HCT116 (cell line): ENCODE measurements at regions not wholly inside any gene's neighbourhood (a gene's known extent, or its start where the extent isn't known, plus 50 kb on each side); places are given as distances from the start of the nearest gene placed in this dataset.

ENCODE experiments used
- ATAC-seq: fragments of 200-7000 bp; cut with Tn5 transposase; 2 replicates; pipeline ENCODE4 v1.9.1; 2020; ENCODE audit warnings: mild to moderate bottlenecking, moderate library complexity
- BruUV-seq: library from RNA; stranded (reverse); fragments of 400-500 nt; replicated peaks from 2 replicates; lab custom pipeline; 2021; lab: Mats Ljungman, UMichigan
- CTCF ChIA-PET: fragments of 300-600 bp; sonication (Branson Sonifier 250); formaldehyde crosslinking; loops from one replicate; lab custom pipeline; 2021; ENCODE audit warnings: antibody characterized with exemption; lab: Charles Lee
- POLR2A ChIA-PET: fragments of 300-600, 350-600 bp; sonication (Branson Sonifier 250); formaldehyde crosslinking; loops from one replicate; lab custom pipeline; 2021; ENCODE audit warnings: antibody characterized with exemption; lab: Charles Lee
- RAD21 ChIA-PET, 2 experiments: fragments of 300-600 bp; sonication (Branson Sonifier 250); formaldehyde crosslinking; loops; one replicate each; lab custom pipeline; 2023; ENCODE audit warnings: low total read pairs in 2 of 2; ENCODE audit not compliant: uncharacterized antibody in 2 of 2, unreplicated experiment in 2 of 2, low non-redundant PET in 1 of 2; lab: Charles Lee
- DNase-seq: peaks from one replicate; pipeline ENCODE4 v3.0.0-alpha.2; 2010; ENCODE audit warnings: low read depth, low spot score
- H2AFZ ChIP-seq: fragments of 200-600 bp; shearing (Covaris generic), sonication (generic); 2 replicates; pipeline ENCODE4 v1.6.1; 2017; ENCODE audit warnings: low read depth, mixed run types, mixed read lengths, antibody characterized with exemption, low read length; ENCODE audit not compliant: poor library complexity, severe bottlenecking
- H3K27ac ChIP-seq: 2 replicates; pipeline ENCODE4 v1.5.1; 2012; ENCODE audit warnings: low read depth, low read length
- H3K27me3 ChIP-seq: fragments of 200-600 bp; sonication (generic); 2 replicates; pipeline ENCODE4 v1.6.1; 2016; ENCODE audit warnings: mixed run types, low read length, mixed read lengths; ENCODE audit not compliant: insufficient read depth
- H3K36me3 ChIP-seq, 2 experiments: fragments of 200-500 bp in 1 of 2; fragments of 200-600 bp in 1 of 2; sonication (Bioruptor generic) in 1 of 2; sonication (generic) in 1 of 2; 2 replicates each; pipeline versions ENCODE4 v1.5.1 to v1.6.1; 2014 to 2016; ENCODE audit warnings: low read length in 2 of 2, inconsistent platforms in 1 of 2, mixed read lengths in 1 of 2, mixed run types in 1 of 2; ENCODE audit not compliant: insufficient read depth in 2 of 2, control insufficient read depth in 1 of 2
- H3K4me1 ChIP-seq, 2 experiments: fragments of 200-600 bp in 1 of 2; sonication (generic) in 1 of 2; 2 replicates each; pipeline versions ENCODE4 v1.5.1 to v1.6.1; 2012 to 2017; ENCODE audit warnings: low read length in 2 of 2, inconsistent platforms in 1 of 2, mild to moderate bottlenecking in 1 of 2, mixed read lengths in 1 of 2, mixed run types in 1 of 2, moderate library complexity in 1 of 2; ENCODE audit not compliant: insufficient read depth in 2 of 2, control insufficient read depth in 1 of 2
- H3K4me2 ChIP-seq: fragments of 200-600 bp; sonication (generic); 2 replicates; pipeline ENCODE4 v1.6.1; 2017; ENCODE audit warnings: mixed run types, low read length, mixed read lengths
- H3K4me3 ChIP-seq, 2 experiments: fragments of 200-600 bp in 1 of 2; sonication (generic) in 1 of 2; replicated peaks in 1 of 2; 2 replicates each; pipeline ENCODE4 v1.5.1; 2011 to 2016; ENCODE audit warnings: low read length in 2 of 2, control low read depth in 1 of 2, low read depth in 1 of 2, mild to moderate bottlenecking in 1 of 2, mixed read lengths in 1 of 2, mixed run types in 1 of 2
- H3K79me2 ChIP-seq: fragments of 200-600 bp; sonication (generic); 2 replicates; pipeline ENCODE4 v1.6.1; 2017; ENCODE audit warnings: mild to moderate bottlenecking, mixed run types, low read length, moderate library complexity, mixed read lengths; ENCODE audit not compliant: insufficient read depth
- H3K9ac ChIP-seq: fragments of 200-600 bp; sonication (generic); 2 replicates; pipeline ENCODE4 v1.6.1; 2016; ENCODE audit warnings: low read length, mixed read lengths
- H3K9me2 ChIP-seq: fragments of 200-600 bp; sonication (generic), shearing (Covaris generic); 2 replicates; pipeline ENCODE4 v1.6.1; 2017; ENCODE audit warnings: mixed run types, mild to moderate bottlenecking, moderate library complexity; ENCODE audit not compliant: insufficient read depth
- H3K9me3 ChIP-seq, 2 experiments: fragments of 200-500 bp in 1 of 2; fragments of 200-600 bp in 1 of 2; sonication (Bioruptor generic) in 1 of 2; sonication (generic) in 1 of 2; 2 replicates each; pipeline ENCODE4 v1.6.1; 2014 to 2017; ENCODE audit warnings: low read length in 2 of 2, mixed read lengths in 2 of 2, inconsistent platforms in 1 of 2, low read depth in 1 of 2, mild to moderate bottlenecking in 1 of 2, mixed run types in 1 of 2, moderate library complexity in 1 of 2; ENCODE audit not compliant: control insufficient read depth in 1 of 2, insufficient read depth in 1 of 2
- H4K20me1 ChIP-seq: fragments of 200-600 bp; sonication (generic), shearing (Covaris generic); 2 replicates; pipeline ENCODE4 v1.6.1; 2017; ENCODE audit warnings: mixed run types, mild to moderate bottlenecking, moderate library complexity; ENCODE audit not compliant: insufficient read depth
- CEBPB ChIP-seq: IDR thresholded peaks from 2 replicates; pipeline ENCODE4 v1.6.1; 2012; ENCODE audit warnings: low read depth
- EGR1 ChIP-seq: IDR thresholded peaks from 2 replicates; pipeline ENCODE4 v1.6.1; 2012; ENCODE audit warnings: low read depth
- EZH2 ChIP-seq: fragments of 200-600 bp; sonication (generic); IDR thresholded peaks from 2 replicates; pipeline ENCODE4 v1.6.1; 2017; ENCODE audit warnings: antibody characterized with exemption, mixed run types
- EZH2phosphoT487 ChIP-seq: fragments of 200-600 bp; IDR thresholded peaks from 2 replicates; pipeline ENCODE4 v1.6.1; 2018; ENCODE audit warnings: antibody characterized with exemption, borderline replicate concordance
- FOSL1 ChIP-seq: IDR thresholded peaks from 2 replicates; pipeline ENCODE4 v1.6.1; 2012; ENCODE audit warnings: low read depth
- POLR2A ChIP-seq: IDR thresholded peaks from 2 replicates; pipeline ENCODE4 v1.7.0; 2011; ENCODE audit warnings: borderline replicate concordance; ENCODE audit not compliant: insufficient read depth, insufficient read length; ENCODE audit errors: extremely low read depth
- POLR2AphosphoS5 ChIP-seq: IDR thresholded peaks from 2 replicates; pipeline ENCODE4 v1.6.1; 2011; ENCODE audit warnings: mild to moderate bottlenecking, low read depth, low read length, moderate library complexity
- RAD21 ChIP-seq: IDR thresholded peaks from 2 replicates; pipeline ENCODE4 v1.6.1; 2012; ENCODE audit warnings: low read depth, mild to moderate bottlenecking
- SIN3A ChIP-seq: IDR thresholded peaks from 2 replicates; pipeline ENCODE4 v1.6.1; 2012; ENCODE audit warnings: low read depth
- SP1 ChIP-seq: IDR thresholded peaks from 2 replicates; pipeline ENCODE4 v1.6.1; 2012; ENCODE audit warnings: low read depth
- SRF ChIP-seq: IDR thresholded peaks from 2 replicates; pipeline ENCODE4 v1.6.1; 2012; ENCODE audit warnings: low read depth
- TCF7L2 ChIP-seq: IDR thresholded peaks from 2 replicates; pipeline ENCODE4 v1.7.0; 2011; ENCODE audit warnings: borderline replicate concordance, inconsistent platforms; ENCODE audit not compliant: insufficient read depth, insufficient read length; ENCODE audit errors: extremely low read depth
- YY1 ChIP-seq: IDR thresholded peaks from 2 replicates; pipeline ENCODE4 v1.6.1; 2011; ENCODE audit warnings: low read length, low read depth, moderate library complexity, mild to moderate bottlenecking; ENCODE audit not compliant: insufficient replicate concordance; ENCODE audit errors: extremely low read depth
- ZFX ChIP-seq: fragments of 450-650 bp; IDR thresholded peaks from 2 replicates; pipeline ENCODE4 v1.6.1; 2017
- intact Hi-C: fragments of 100-400 bp; cut with micrococcal nuclease; formaldehyde crosslinking; loops from 2 replicates; pipeline ENCODE4 v1.10.0; 2022
- TF ChIP-seq, protein P1 (sequence below): IDR thresholded peaks from 2 replicates; pipeline ENCODE4 v1.6.1; 2012; ENCODE audit warnings: low read depth
- TF ChIP-seq, protein P2 (sequence below): IDR thresholded peaks from 2 replicates; pipeline ENCODE4 v1.6.1; 2011; ENCODE audit warnings: mild to moderate bottlenecking, low read length, moderate library complexity; ENCODE audit not compliant: insufficient replicate concordance; ENCODE audit errors: extremely low read depth

DNA sequence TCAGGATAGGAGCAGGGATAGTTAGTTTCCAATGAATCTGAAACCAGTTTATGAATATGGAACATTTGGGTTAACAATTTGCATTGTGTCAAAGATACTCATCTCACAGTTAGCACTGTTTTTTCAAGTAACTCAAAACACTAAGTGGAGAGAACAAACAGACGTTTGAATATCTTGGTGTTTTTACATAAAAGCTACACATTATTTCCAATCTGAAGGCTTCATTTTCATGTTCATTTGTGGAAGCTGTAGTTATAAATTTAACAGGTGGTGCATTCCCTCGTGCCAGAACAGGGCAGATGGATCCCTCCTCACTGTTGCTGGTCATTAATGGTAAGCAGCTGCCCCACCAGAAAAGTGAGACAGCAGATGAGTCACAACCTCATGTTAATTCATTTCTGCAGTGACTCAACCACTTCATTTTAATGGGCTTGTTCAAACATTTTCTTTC lies 286.9 kb downstream of the TMX3 start:
- ATAC-seq = no peak
- BruUV-seq = no TSS peak
- DNase-seq = no peak
- TF ChIP-seq EZH2 (no peak), ZFX (no peak), POLR2AphosphoS5 (no peak), SRF (no peak), POLR2A (no peak)
- RAD21 ChIA-PET = no interaction called here
- CTCF ChIA-PET = no interaction called here
- H3K9me3 ChIP-seq = peaks cover 7 to 10% of the 10 kb centered on the region in 2 experiments; a peak in 2 of 4 replicates
- H3K9me2 ChIP-seq = no peaks in the 10 kb centered on the region
- POLR2A ChIA-PET = no interaction called here
- H3K4me1 ChIP-seq = no peaks in the 10 kb centered on the region
- H3K79me2 ChIP-seq = no peaks in the 10 kb centered on the region
- H3K27me3 ChIP-seq = no peaks in the 10 kb centered on the region
- no peak overlapping the region for H3K4me3 ChIP-seq
- H3K27ac ChIP-seq = no peak overlapping the region
- H4K20me1 ChIP-seq = no peaks in the 10 kb centered on the region
- intact Hi-C loops = no loop called here
- H3K9ac ChIP-seq = no peak overlapping the region
- H2AFZ ChIP-seq = no peak overlapping the region
- no peaks in the 10 kb centered on the region for H3K36me3 ChIP-seq
- no peak overlapping the region for H3K4me2 ChIP-seq

DNA sequence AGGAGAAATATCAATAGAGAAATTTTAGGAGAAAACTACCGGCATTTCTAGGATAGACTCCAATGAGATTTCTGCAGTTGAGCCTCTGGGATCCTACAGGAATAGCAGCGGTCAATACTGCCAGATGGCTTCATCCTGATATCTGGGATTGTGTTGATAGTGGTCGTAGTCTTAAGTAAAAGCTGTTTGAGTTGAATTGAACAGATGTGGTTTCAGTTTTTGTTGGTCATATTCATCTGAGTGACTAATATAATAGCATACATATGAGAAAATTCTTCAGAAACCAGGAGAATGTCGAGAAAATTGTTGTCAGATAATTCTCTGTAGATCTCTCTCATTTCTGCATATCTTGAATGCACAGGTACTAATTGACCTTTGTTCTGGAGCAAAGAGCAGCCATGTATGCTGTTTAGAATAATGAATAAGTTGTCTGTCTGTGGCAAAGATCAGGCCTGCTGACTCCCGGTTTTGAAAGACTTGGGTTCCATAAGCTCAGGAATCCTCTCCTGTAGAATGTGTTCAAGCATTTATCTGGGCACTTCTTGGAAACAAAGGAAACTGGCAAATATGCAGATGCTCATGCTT lies 288.1 kb downstream of the TMX3 start:
- ChIA-PET RAD21 (no interaction called here), CTCF (no interaction called here), POLR2A (no interaction called here)
- DNase-seq = no peak
- H3K27me3 ChIP-seq = no peaks in the 10 kb centered on the region
- no peaks in the 10 kb centered on the region for H3K79me2 ChIP-seq
- H3K36me3 ChIP-seq = no peaks in the 10 kb centered on the region
- no peak overlapping the region for H3K4me2 ChIP-seq
- H2AFZ ChIP-seq = no peak overlapping the region
- H3K27ac ChIP-seq = no peak overlapping the region
- peaks cover 5 to 7% of the 10 kb centered on the region in 2 experiments; a peak in 2 of 4 replicates for H3K9me3 ChIP-seq
- H3K9me2 ChIP-seq = no peaks in the 10 kb centered on the region
- H3K4me3 ChIP-seq = no peak overlapping the region
- ATAC-seq = no peak
- no peaks in the 10 kb centered on the region for H4K20me1 ChIP-seq
- H3K9ac ChIP-seq = no peak overlapping the region
- no peaks in the 10 kb centered on the region for H3K4me1 ChIP-seq
- intact Hi-C loops = no loop called here
- BruUV-seq = no TSS peak
- TF ChIP-seq EGR1 (no peak), RAD21 (no peak), EZH2 (no peak), POLR2A (no peak), YY1 (no peak), POLR2AphosphoS5 (no peak), EZH2phosphoT487 (no peak), FOSL1 (no peak), SIN3A (no peak), ZFX (no peak), TCF7L2 (no peak), SP1 (no peak), CEBPB (no peak)
- TF ChIP-seq, protein P1, sequence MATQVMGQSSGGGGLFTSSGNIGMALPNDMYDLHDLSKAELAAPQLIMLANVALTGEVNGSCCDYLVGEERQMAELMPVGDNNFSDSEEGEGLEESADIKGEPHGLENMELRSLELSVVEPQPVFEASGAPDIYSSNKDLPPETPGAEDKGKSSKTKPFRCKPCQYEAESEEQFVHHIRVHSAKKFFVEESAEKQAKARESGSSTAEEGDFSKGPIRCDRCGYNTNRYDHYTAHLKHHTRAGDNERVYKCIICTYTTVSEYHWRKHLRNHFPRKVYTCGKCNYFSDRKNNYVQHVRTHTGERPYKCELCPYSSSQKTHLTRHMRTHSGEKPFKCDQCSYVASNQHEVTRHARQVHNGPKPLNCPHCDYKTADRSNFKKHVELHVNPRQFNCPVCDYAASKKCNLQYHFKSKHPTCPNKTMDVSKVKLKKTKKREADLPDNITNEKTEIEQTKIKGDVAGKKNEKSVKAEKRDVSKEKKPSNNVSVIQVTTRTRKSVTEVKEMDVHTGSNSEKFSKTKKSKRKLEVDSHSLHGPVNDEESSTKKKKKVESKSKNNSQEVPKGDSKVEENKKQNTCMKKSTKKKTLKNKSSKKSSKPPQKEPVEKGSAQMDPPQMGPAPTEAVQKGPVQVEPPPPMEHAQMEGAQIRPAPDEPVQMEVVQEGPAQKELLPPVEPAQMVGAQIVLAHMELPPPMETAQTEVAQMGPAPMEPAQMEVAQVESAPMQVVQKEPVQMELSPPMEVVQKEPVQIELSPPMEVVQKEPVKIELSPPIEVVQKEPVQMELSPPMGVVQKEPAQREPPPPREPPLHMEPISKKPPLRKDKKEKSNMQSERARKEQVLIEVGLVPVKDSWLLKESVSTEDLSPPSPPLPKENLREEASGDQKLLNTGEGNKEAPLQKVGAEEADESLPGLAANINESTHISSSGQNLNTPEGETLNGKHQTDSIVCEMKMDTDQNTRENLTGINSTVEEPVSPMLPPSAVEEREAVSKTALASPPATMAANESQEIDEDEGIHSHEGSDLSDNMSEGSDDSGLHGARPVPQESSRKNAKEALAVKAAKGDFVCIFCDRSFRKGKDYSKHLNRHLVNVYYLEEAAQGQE = no peak
- TF ChIP-seq, protein P2, sequence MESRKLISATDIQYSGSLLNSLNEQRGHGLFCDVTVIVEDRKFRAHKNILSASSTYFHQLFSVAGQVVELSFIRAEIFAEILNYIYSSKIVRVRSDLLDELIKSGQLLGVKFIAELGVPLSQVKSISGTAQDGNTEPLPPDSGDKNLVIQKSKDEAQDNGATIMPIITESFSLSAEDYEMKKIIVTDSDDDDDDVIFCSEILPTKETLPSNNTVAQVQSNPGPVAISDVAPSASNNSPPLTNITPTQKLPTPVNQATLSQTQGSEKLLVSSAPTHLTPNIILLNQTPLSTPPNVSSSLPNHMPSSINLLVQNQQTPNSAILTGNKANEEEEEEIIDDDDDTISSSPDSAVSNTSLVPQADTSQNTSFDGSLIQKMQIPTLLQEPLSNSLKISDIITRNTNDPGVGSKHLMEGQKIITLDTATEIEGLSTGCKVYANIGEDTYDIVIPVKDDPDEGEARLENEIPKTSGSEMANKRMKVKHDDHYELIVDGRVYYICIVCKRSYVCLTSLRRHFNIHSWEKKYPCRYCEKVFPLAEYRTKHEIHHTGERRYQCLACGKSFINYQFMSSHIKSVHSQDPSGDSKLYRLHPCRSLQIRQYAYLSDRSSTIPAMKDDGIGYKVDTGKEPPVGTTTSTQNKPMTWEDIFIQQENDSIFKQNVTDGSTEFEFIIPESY = no peak
